ENCODE measurements at regions not wholly inside any gene's neighbourhood (a gene's known extent, or its start where the extent isn't known, plus 50 kb on each side); places are given as distances from the start of the nearest gene placed in this dataset.

GRCh38 chr18:75931079-75931478 is 503.6 kb upstream of the SMIM21 start:
- no peak for DNase-seq (ENCODE audit: low spot score)
- TF ChIP-seq, protein P1, sequence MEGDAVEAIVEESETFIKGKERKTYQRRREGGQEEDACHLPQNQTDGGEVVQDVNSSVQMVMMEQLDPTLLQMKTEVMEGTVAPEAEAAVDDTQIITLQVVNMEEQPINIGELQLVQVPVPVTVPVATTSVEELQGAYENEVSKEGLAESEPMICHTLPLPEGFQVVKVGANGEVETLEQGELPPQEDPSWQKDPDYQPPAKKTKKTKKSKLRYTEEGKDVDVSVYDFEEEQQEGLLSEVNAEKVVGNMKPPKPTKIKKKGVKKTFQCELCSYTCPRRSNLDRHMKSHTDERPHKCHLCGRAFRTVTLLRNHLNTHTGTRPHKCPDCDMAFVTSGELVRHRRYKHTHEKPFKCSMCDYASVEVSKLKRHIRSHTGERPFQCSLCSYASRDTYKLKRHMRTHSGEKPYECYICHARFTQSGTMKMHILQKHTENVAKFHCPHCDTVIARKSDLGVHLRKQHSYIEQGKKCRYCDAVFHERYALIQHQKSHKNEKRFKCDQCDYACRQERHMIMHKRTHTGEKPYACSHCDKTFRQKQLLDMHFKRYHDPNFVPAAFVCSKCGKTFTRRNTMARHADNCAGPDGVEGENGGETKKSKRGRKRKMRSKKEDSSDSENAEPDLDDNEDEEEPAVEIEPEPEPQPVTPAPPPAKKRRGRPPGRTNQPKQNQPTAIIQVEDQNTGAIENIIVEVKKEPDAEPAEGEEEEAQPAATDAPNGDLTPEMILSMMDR (IDR thresholded peaks at IDR 0.05; ENCODE audit: extremely low read depth, missing control alignments): no peak

GRCh38 chr18:75928706-75929105 is 501.2 kb upstream of the SMIM21 start:
- TF ChIP-seq, protein P1 (IDR thresholded peaks at IDR 0.05; ENCODE audit: extremely low read depth, missing control alignments): no peak
- DNase-seq (ENCODE audit: low spot score): no peak

- no peak for DNase-seq (ENCODE audit: low spot score)
- TF ChIP-seq, protein P1 (IDR thresholded peaks at IDR 0.05; ENCODE audit: extremely low read depth, missing control alignments): no peak
These were observed 500.3 kb upstream of the SMIM21 start for GRCh38 chr18:75927791-75928190.

DNA sequence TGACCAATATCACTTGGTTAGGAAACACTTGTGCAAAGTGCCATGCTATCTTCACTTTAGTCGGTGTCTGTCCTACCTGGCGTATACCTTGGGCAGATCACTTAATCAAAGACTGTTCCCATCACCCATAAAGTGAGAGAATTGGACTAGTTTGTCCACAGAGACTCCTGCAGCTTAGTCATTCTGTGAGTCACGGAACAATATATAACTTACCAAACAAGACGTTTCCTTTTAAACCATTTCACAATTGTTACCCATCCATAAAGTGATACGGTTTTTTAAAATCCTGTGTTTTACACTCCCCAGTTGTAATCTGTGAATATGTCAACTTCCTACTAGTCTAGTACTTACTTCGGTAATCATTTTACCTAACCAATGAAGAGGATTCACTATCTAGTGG is 499.3 kb upstream of the SMIM21 start:
- no peak for DNase-seq (ENCODE audit: low spot score)
- TF ChIP-seq, protein P1 (IDR thresholded peaks at IDR 0.05; ENCODE audit: extremely low read depth, missing control alignments): no peak

DNA sequence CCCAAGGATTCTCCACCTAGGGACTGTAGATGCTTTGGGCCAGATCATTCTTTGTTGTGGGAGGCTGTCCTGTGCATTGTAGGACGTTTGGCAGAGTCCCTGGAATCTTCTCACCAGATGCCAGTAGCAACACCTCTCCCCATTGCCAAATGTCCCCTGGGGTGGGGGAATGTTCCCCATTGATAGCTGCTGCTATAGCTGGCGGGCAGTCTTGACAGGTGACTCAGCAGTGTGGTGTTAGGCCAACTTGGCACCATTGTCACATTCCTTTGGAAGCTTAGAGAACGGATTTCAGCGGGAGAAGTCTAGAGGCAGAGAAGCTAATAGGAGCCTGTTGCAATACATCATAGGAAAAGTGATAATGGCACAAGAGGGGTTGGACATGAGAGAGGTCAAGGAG is 495.7 kb upstream of the SMIM21 start:
- no peak for DNase-seq (ENCODE audit: low spot score)
- TF ChIP-seq, protein P1 (IDR thresholded peaks at IDR 0.05; ENCODE audit: extremely low read depth, missing control alignments): no peak

DNA sequence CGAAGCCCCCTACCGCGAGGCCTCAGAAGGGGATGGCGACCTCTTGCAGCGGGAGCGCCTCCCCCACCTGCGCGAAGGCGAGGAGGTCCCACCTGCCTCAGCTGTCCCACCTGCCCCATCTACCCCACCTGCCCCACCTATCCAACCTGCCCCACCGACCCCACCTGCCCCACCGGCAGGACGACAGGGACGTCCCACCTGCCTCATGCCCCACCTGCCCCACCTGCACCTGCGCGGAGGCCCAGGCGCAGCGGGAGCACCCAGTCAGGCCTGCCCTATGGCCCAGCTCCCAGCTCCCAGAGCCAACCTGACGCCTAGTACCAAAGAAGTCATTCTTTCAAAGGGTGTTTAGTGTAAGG is 489.1 kb upstream of the SMIM21 start:
- TF ChIP-seq, protein P1 (IDR thresholded peaks at IDR 0.05; ENCODE audit: extremely low read depth, missing control alignments): no peak
- DNase-seq (ENCODE audit: low spot score): no peak

- TF ChIP-seq, protein P1 (IDR thresholded peaks at IDR 0.05; ENCODE audit: extremely low read depth, missing control alignments): no peak
These were observed 488.6 kb upstream of the SMIM21 start for GRCh38 chr18:75915941-75916623.

More at GRCh38 chr18:75915941-75916623, 488.6 kb upstream of the SMIM21 start:
- DNase-seq (ENCODE audit: low spot score): peak; percentile 32

All from GM20000 (cell line).